T47D (cell line): ENCODE measurements at regions not wholly inside any gene's neighbourhood (a gene's known extent, or its start where the extent isn't known, plus 50 kb on each side); places are given as distances from the start of the nearest gene placed in this dataset.
A peak's percentile ranks its signal among the peaks of the same experiment; 100 is the strongest.
"Not testable (repeated sequence)": the region's sequence is repeated elsewhere in the genome, so short reads cannot be mapped to it uniquely, and the experiment has no call there.

Source experiments
- DNase-seq, 2 experiments: peaks; one replicate each; pipeline versions ENCODE4 v3.0.0 to v3.0.0-alpha.2; 2011 to 2012; ENCODE audit warnings: low read depth in 1 of 2, low spot score in 1 of 2
- JUND ChIP-seq: IDR thresholded peaks from 2 replicates; pipeline ENCODE4 v1.6.1; 2012; ENCODE audit warnings: low read depth
- in situ Hi-C: cut with HindIII; loops from 2 replicates; pipeline ENCODE4 v1.10.0; 2016; ENCODE audit warnings: low sequenced_read_pairs, low pct_unique_long_range_greater_than_20kb

DNA sequence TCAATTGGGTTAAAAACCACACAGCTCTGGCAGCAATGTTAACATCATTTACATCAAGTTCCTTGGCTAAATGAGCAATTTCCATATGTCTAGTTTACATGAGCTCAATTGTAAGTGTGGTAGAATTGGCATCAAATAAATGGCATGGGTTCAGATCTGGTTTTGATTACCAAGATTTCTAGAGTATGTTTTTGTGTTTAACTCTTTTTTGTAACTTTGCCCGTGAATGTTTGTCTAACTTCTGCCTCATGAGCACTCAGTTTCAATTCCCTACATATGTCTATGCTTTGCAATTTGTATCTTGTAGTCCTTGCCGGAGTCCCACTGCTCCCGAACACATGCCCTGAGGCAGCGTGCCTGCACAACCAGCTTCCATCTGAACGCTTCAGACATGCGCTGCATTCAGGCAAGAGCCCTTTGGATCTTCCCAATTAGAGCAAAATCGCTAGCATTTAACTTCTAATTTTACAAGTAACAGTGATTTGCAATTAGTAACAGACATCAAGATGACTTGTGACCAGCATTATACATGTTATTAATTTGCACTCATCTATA, 644.4 kb downstream of the TRIML1 start:
- in situ Hi-C loops = no loop called here

DNA sequence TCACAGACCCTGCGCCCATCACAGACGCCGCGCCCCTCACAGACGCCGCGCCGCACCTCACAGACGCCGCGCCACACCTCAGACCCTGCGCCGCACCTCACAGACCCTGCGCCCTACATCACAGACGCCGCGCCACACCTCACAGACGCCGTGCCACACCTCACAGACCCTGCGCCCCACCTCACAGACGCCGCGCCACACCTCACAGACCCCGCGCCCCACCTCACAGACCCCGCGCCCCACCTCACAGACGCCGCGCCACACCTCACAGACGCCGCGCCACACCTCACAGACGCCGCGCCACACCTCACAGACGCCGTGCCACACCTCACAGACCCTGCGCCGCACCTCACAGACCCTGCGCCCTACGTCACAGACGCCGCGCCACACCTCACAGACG, 657.4 kb downstream of the TRIML1 start:
- in situ Hi-C loops, DNase-seq: not testable (repeated sequence)

More for the DNA sequence above, 644.4 kb downstream of the TRIML1 start:
- no peak for DNase-seq
- TF ChIP-seq JUND = no peak

DNA sequence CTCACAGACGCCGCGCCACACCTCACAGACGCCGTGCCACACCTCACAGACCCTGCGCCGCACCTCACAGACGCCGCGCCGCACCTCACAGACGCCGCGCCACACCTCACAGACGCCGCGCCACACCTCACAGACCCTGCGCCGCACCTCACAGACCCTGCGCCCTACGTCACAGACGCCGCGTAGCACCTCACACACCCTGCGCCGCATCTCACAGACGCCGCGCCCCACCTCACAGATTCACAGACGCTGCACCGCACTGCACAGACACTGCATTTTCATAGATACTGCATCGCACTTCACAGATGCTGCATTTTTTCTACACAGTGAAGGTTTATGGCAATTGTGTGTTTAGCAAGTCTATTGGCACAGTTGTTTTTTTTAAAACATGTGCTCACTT, 657.8 kb downstream of the TRIML1 start:
- in situ Hi-C loops, DNase-seq: not testable (repeated sequence)

DNA sequence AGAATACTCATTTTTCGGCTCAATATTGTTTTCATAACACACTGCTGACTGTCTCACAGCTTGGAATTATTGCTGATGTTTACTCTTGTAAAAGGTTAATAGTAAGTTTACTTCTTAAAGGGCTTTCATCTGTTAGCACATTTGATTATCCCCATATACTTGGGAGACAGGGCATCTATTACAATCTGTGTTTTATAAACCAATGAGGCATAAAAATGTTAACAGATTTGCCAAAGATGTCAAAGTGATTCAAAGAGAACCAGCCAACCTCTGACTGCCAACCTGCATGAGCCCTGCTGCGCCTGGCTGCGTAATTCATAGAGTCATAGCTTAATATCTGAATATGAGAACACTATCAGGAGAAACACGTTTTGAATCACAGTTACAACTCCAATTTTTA, 665.6 kb downstream of the TRIML1 start:
- TF ChIP-seq JUND = no peak
- in situ Hi-C loops = no loop called here
- no peak for DNase-seq

DNA sequence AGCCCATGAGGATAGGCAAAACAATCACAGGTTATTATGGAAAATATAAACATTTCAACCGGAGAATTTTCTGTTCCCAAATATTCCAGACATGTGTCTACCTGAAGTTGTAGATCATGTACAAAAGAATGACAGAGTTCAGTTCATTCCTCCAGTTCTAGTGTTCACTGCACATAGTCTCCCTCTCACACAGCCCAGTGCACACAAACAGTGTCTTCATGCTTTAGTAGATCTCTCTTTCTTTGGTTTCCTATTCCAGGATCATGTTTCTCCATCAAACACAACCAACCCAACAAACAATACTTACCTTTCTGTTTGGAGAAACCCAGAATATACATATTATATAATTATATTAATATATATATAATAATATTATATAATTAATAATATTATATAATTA, 671.9 kb downstream of the TRIML1 start:
- no peak for TF ChIP-seq JUND
- in situ Hi-C loops = no loop called here
- no peak for DNase-seq

DNA sequence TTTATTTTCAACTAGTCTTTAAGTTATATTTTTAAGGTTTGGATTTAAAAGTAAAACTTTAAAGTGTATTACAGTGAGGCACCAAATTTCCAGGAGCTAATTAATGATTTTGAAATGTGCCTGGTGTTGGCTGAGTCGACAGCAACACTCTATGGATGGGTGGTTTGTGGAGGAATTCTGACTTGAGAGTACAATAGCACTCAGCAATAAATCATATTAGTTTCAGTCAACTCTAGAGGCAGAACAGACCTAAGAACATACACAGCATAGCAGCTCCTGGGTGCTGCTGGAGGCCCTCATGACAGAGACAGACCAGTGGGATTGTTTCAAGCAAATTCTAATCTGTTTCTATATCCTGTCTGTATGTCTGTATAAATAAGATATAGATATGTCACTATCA, 673.4 kb downstream of the TRIML1 start:
- TF ChIP-seq JUND = no peak
- DNase-seq = no peak
- in situ Hi-C loops = no loop called here

DNA sequence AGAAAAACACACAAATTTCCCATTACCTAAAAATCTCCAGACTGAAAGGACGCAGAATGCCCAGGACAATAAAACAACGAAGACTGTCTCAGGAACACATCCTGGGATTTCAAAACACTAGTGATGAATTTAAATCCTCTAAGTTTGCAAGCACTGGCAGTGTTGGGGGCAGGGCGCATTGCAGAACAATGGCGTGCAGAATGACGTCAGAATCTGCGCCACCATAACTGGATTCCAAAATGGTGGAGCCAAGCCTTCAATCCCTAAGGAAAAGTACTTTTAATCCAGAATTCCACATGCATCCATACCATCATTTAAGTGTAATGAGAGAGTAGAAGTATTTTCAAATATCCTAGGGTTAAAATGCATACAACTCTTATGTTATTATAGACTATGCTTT, 679.1 kb downstream of the TRIML1 start:
- no peak for TF ChIP-seq JUND
- DNase-seq = no peak
- in situ Hi-C loops = no loop called here

DNA sequence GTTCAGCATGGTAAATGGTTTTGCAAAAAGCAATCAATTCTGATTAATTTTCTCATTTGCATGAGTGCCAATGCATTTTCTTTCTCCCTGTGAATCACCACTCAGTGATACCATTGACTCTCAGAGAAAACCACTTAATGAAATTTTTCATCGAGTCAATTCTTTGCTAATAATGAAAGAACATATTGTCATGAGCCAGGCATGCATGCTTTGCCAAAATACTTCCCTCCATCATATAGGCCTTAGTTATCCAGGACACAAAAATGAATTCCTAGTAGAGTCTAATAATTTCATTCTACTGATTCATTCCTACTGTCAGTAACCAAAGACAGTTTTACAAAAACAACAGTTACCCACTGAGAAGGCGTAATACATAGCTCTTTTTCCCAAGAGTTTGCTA, 680.0 kb downstream of the TRIML1 start:
- no peak for DNase-seq
- in situ Hi-C loops = no loop called here
- no peak for TF ChIP-seq JUND

DNA sequence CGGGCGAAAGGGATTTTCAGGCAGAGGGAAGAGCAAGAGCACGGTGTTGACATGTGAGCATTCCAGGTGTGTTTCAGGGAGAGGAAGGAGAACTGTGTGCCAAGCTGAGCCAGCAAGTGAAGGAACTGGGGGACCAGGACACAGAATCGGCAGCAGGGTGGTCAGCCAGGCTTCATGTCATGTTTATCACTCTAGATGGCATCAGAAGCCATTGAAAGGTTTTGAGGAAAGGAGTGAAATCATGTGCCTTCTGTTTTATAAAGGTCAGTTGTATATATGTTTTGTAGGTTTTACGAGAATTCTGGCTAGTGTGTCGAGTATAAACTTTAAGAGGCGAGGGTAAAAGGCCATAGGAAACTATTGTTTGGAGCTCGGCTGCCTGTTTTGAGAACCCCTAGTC, 682.3 kb downstream of the TRIML1 start:
- in situ Hi-C loops = no loop called here

DNA sequence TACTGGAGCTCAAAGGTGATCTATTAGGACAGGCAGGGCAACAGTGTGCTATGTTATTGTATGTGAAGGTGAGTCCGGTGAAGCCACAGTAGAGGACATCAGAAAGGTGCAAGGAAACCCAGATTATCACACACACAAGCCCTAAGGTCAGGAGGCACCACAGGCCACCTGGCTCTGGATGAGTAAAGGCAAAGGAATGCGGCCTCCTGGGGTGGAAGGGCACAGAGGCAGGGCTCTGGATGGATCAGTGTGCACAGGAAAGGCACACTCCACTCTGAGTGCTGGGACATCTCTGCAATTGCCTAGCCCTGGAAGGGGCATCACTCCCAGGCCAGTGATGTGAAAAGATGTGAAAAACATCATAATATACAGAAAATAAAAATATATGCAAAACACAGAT, 683.5 kb downstream of the TRIML1 start:
- in situ Hi-C loops = no loop called here
- peak in 1 of 2 experiments; percentile 3 for DNase-seq
- TF ChIP-seq JUND = no peak

More for the DNA sequence above, 682.3 kb downstream of the TRIML1 start:
- TF ChIP-seq JUND = no peak
- peak in 1 of 2 experiments; percentile 1 for DNase-seq

DNA sequence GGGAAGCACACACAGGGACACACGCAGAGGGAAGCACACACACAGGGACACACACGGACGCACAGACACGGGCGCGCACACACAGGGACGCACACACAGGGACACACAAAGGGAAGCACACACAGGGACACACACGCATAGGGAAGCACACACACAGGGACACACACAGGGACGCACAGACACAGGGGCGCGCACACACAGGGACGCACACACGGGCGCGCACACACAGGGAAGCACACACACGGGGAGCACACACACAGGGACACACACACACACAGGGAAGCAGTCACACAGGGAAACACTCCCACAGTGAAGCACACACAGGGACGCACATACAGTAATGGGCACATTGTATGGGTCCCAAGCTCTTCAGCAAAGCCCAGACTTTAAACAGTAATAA, 685.3 kb downstream of the TRIML1 start:
- no peak for TF ChIP-seq JUND
- in situ Hi-C loops = no loop called here
- no peak for DNase-seq

DNA sequence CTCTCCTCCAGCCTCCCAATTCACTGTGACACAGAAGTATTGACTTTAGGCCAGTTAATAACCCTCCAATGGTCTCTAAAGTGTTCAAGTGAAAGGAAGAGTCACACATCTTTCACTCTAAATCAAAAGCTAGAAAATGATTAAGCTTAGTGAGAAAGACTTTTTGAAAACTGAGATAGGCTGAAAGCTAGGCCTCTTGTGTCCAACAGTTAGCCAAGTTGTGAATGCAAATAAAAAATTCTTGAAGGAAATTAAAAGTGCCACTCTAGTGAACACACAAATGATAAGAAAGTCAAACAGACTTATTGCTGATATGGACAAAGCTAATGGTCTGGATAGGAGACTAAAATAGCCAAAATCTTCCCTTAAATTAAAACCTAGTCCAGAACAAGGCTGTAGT, 687.2 kb downstream of the TRIML1 start:
- DNase-seq = no peak
- in situ Hi-C loops = no loop called here
- TF ChIP-seq JUND = no peak

DNA sequence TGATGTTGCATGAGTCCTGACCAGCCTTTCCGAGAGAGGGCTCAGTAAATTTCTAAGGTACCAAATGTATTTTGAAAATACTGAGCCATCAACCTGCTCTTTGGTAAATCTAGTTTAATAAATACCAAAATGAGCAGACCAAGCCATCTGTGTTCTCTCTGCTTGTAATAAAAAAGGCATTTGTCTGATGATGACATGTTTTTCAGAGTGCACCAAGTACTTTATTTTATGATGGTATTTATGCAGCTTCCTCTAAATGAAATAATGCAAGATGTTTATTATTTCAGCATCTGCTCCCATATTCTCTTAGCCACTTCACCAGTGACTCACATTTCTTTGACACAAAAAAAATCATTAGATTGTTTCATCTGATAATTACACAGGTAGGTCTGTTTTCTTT, 700.5 kb downstream of the TRIML1 start:
- no peak for DNase-seq
- TF ChIP-seq JUND = no peak
- in situ Hi-C loops = no loop called here

DNA sequence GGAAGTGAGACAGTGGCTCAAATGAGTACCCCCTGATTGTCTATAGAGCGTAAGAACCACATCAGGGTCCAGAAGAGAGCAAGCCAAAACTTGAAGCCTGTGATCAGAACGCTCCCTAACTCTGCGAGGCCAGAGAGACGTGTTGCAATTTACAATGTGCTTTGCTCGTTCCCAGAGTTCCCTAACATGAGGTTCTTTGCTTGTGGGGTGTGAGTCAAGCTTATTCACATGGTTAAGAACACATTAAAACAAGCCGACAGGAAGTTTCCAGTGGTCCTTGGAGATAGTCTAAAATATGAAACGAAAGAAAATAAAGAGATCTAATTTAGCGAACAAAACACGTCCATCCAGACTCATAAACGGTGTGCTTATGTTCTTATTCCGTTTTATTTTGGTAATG, 702.3 kb downstream of the TRIML1 start:
- no peak for TF ChIP-seq JUND
- no peak for DNase-seq
- in situ Hi-C loops = no loop called here
